Stromal cell of bone marrow (primary cell): ENCODE measurements at regions not wholly inside any gene's neighbourhood (a gene's known extent, or its start where the extent isn't known, plus 50 kb on each side); places are given as distances from the start of the nearest gene placed in this dataset.
A peak's percentile ranks its signal among the peaks of the same experiment; 100 is the strongest.

Source experiments
- DNase-seq: peaks from one replicate; pipeline ENCODE4 v3.0.0-alpha.2; 2012; ENCODE audit warnings: low read depth

DNA sequence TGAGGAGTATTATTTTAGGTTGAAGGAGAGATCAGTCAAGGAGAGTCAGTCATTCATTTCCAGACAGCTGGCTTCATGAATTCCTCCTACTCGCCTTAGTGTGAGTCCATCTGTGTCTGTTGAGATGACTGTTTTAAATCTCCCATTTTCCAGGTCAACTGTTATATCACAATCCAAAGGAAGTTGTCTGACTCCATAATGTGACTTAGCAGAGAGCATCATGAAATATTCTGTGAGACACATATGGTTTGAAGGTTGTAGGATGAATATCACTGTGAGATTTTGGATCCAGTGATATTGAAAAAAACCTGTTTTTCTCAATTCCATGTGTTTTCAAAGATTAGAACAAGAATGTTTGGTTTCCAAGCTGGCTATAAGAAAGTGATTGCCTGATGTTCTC, 530.2 kb upstream of the MAN1A1 start:
- no peak for DNase-seq

DNA sequence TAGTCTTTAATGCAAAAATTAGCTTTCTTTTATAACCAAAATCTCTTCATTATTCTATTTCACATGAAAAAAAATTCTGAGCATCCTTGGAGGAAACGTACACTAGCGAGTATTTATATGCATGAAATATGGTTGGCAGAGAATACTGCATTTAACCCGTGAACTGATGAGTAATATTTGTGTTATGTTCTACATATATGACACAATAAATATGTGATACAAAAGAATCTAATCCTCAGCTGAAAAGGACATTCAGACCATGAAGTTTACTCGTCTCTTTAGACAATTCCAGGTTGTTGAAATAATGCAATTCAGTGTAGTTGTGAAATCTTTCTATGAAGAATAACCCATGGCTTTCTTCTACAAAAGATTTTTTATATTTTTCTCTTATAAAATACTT, 524.8 kb upstream of the MAN1A1 start:
- no peak for DNase-seq

DNA sequence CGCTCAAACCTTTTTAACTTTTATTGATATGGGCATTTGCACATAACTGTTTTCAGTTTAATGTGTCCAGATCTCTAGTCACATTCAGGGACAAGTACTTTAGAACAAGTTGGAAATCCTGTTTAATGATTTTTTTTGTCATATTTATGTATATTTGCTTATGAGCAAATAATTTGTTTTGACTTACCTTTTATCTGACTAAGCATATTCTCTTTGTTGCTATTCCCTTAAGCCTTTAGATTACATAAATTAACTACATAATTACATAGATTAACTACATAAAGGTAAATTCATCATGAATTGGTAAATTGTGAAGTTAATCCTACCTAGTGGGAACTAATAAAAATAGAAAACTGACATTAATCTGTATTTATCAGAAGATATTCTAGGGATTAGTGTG, 523.5 kb upstream of the MAN1A1 start:
- no peak for DNase-seq

DNA sequence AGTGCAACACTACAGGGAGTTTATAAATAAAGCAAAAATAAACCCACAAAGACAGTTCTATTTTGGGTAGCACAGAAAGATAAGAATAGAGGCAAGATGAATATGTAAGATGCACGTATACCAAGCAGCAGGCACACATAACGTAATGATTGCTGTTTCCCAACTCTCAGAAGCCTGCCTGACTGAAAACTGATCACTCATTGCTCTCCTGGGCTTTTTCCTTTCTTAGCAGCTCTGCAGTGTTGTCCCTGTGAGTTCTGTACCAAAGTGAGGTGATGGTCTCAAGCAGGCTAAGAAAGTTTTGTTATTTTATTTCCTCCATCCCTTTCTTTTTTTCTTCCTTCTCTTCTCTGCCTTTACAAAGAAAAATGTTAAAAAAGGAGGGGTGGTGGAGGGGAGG, 522.0 kb upstream of the MAN1A1 start:
- no peak for DNase-seq

DNA sequence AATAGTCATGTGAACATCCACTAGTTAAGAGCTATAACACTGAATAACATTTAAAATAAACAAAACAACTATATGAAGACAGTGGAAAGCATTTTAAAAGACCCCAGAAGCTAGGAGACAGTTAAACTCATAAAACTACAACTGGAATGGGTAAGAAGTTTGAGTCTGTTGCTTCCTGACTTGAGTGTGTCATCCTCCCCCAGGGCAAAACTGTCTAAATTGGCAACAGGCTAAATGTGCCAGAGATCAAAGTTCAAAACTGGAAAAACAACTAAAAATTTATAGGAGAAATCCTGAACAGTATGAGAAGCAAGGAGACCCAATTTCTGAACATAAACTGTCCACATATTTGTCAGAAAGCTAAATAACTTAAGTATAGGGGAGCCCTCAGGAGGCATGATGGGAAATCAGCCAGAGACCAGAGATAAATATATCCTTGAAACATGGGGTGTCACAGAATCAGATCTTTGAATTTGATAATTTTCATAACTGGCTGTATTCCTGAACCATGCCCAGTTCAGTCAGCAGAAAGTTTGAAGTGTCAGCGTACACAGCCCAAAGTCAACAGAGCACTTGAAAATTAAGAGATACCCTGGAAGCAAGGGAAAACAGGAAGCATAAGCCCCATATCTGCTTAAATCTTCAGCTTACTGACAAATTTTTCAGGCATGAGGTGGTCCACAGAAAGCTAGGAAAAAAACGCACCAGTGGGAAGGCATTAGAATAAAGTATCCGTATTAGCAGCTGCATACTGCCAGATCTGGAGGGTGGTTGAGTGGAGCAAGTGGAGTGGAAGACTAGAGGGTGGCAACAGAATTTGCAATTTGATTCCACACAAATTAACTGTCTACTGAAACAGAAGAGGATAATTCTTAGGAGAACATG, 516.1 kb upstream of the MAN1A1 start:
- no peak for DNase-seq

DNA sequence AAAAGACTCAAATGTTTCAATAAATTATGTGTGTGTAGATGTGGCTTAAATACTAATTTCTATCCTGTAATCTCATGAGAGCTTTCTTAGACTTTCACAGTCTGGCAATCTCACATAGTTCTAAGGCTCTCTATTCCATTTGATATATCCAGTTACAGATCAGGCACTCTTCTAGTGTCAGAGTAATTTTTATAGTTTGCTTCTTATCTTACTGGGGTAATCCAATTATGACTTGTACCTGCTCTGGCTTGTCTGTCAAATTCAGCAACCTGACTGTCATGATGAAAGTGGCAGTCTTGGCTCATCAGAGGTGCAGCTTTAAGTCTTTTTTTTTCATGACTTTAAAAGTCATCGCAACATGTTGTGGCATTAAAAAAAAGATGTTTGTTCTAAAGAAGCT, 513.2 kb upstream of the MAN1A1 start:
- no peak for DNase-seq

DNA sequence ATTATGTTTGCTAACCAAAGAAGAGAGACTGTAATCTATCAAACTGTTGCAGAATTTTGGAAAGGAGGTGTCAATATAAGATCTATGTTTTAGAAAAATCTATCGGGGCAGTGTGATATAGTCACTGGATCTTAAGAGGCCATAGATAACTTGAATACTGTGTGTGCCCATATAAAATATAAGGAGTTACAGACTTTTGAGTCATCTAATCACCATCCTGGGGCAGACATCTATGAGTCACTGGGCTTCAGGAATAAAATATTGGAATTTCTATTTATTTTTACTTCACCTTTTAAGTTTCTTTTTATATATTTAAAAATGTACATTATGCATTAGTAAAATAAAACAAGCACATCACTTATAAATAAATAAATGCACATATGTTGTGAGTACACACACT, 509.3 kb upstream of the MAN1A1 start:
- no peak for DNase-seq

DNA sequence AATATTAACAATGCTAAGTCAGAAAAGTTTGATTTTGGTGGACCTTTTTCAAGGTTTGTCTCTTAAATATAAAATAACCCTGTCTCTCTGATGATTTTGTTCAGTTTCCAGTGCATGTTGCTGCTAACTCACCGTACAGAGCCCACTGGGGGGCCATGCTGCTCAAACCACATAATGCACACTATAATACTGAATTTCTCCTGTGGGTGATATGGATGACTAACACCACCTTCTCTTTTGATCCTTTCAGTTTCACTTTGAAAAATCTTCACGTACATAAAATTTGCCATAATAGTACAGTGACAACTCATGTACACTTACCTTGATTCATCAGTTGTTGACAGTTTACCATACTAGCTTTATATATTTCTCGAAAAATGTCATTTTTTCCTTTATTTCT, 506.6 kb upstream of the MAN1A1 start:
- no peak for DNase-seq

DNA sequence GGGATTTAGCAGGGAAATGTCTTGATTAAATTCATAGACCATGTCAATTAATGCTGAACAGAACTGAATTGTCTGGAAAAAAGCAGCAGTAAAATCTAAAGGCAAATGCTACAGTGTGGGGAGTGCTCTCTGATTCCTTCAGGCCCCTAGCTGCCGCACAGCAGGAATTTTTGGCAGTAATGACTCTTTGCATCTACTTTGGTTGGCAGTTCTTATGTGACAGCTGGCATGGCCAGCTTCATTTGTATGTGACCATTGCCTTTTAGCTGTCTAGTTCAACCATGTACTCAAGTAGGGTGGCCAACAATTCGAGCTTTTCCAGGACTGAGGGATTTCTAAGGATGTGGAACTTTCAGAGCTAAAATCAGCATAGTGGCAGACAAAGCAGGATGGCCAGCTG, 499.1 kb upstream of the MAN1A1 start:
- no peak for DNase-seq

DNA sequence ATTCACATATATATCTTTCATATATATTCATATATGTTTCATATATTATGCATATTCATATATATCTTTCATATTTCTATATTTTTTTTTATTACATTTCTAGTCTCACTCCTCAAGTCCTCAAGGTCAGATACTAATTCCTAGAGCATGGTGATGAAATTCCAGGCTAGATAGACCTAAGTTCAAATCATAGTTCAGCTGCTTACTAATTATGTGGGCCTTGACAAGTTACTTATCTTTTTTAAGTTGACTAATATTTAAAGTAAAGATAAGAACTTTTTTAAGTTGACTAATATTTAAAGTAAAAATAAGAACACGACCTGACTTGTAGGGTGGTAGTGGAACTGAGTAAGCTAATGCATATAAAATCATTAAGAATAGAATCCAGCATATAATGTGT, 495.6 kb upstream of the MAN1A1 start:
- DNase-seq, result no peak

DNA sequence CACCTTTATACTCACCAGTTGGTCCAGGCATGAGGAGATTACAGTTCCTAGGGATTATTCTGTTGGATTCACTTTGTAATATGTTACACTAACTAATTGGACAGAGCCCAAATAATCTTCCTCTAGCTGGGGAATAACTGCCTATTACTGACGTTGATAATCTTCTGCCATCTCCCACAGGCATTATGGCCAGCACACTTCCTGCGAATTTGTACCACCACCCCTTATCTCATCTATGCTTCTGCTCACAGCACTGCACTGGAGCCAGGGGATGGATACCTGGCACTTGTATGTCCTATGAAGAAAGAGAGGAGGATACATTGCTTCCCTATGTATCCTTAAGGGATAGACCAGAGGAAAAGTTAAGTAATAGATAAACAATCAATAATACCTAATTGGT, 494.8 kb upstream of the MAN1A1 start:
- no peak for DNase-seq

DNA sequence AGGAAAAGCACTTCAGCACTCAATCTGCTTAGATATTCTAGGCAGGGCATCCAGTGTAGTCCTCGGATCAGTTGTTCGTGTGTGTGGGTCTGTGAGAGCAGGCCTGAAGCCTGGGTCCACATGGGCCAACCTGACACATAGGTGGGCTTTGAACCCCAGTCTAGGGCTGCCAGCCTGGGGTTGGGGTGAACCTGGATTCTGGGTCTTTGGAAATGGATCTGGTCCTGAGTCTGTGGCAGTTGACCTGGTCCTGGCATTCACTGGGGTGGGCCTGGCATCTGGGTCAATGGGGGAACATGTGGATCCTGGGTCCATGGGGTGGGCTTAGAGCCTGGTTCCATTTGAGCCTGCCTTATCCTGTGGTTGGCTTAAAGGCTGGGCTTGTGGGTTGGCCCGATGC, 492.6 kb upstream of the MAN1A1 start:
- DNase-seq, result no peak

DNA sequence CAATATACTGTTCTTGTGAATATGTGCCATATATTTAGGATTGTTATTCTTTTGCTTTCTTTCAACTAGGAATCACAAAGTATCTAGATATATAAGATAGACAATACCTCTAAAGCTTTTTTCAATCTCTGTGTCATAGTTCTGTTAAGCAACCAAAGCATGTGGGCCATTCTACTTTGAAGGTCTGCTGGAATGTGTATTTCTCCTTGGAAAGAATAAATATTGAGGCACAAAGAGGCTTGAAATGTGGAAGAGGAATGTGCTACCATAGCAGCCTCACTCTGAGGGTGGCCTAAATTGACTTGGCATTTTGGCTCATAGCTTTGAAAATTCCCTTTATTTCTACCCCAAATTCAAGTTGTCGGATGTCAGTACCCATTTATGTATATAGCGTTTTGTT, 488.5 kb upstream of the MAN1A1 start:
- no peak for DNase-seq

DNA sequence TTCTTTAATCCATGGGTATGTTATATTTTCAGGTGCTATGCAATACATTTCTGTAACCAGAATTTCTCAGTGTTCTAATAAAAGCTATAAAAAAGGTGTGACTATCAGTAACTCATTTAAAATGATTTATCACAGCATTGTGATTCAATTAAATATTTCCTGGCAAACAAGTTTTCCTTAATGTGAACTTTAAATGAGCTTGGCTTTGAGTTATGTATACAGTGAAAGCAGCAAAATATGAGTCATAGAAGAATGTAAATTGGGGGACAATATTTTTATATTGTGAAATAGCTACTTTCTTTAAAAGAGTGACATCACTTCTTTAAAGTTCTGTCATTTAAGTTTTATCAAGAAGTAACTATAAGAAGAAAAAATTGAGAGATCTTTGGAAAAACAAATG, 484.9 kb upstream of the MAN1A1 start:
- DNase-seq, result no peak

DNA sequence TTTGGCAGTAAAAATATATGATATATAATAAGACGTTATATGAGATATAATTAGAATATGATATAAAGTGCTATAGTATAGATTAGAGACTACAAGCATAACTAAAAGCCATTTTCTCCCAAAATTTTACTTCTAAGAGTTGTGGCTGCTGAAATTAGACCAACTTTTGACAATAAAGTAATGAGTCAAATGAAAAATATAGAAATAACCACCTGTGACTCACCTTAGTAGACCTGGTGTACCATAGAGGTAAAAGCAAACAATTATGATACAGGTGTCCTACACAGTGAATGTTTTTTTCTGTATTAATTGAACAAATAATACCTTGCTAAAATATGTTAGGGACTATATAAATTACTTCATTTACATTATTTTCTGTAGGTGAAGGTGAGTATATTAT, 482.9 kb upstream of the MAN1A1 start:
- DNase-seq, result no peak

DNA sequence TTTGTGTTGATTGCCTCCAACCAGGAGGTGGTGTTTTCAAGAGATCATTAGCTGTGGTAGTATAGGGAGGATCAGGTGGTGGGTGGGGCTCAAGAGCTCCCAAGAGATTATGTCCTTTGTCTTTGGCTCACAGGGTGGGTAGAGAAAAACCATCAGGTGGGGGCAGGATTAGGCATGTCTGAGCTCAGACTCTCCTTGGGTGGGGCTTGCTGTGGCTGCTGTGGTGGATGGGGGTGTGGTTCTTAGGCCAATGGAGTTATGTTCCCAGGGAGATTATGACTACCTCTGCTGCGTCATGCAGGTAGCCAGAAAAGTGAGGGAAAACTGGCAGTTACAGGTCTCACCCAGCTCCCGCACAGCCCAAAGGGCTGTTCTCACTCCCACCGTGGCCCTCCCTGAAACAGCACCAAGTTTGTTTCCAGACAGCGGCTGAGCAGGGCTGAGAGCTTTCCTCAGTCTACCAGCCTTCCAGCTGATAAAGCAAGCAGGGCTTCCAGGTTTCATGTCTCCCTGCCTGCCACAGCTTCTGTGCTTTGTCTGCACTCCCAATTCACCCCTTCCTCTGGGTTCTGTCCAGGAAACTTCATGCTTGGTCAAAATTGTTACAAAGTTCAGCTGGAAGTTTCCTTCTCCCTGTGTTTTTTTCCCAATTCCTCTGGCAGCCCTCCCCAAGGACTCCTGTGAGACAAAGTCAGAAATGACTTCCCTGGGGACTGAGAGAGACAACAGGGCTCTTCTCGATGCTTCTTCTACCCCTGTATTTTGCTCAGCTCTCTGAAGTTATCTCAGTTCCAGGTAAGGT, 481.1 kb upstream of the MAN1A1 start:
- no peak for DNase-seq

DNA sequence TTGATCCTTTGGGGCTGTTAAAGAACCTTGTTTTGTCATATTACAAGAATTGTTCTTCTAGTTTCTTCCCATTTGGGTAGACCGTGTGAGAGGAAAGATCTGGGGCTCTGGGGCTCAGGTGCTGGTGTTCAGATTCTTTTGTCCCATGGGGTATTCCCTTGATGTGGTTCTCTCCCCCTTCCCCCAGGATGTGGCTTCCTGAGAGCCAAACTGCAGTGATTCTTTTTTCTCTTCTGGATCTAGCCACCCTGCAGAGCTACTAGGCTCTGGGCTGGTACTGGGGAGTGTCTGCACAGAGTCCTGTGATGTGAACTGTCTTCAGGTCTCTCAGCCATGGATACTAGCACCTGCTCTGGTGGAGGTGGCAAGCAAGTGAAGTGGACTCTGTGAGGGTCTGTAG, 480.5 kb upstream of the MAN1A1 start:
- no peak for DNase-seq

DNA sequence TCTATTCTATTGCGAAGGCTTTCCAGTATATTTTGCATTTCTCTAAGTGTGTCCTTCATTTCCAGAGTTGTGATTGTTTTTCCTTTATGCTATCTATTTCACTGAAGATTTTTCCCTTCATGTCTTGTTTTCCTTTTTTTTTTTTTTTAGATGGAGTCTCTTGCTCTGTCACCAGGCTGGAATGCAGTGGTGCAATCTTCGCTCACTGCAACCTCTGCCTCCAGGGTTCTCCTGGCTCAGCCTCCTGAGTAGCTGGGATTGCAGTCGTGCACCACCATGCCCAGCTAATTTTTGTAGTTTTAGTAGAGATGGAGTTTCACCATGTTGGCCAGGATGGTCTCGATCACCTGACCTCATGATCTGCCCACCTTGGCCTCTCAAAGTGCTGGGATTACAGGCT, 479.9 kb upstream of the MAN1A1 start:
- peak; percentile 1 for DNase-seq

DNA sequence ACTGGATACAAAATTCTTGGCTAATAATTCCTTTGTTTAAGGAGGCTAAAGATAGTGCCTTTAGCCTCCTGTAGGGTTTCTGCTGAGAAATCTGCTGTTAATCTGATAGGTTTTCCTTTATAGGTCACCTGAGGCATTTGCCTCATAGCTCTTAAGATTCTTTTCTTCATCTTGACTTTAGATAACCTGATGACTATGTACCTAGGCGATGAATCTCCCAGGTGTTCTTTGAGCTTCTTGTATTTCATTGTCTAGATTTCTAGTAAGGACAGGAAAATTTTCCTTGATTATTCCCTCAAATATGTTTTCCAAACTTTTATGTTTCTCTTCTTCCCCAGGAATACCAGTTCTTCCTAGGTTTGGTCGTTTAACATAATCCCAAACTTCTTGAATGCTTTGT, 479.4 kb upstream of the MAN1A1 start:
- no peak for DNase-seq

DNA sequence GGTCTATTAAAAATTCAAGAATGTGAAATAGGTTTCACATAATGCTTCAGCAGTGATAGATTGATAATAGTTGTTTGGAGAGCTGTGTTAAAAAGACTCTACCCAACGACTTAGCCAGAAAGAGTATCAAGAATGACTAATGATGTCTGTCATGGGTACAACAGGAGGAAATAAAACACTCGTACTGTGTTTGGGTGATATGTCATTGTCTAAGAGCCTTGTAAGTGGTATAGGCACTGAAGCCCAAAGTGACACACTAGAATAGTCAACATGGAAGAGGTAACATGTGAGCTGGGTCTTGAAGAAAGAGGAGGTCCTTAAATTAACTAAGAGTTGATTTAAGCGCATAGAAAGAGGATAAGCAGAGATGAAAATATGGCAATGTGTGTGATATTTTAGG, 471.8 kb upstream of the MAN1A1 start:
- DNase-seq, result no peak

DNA sequence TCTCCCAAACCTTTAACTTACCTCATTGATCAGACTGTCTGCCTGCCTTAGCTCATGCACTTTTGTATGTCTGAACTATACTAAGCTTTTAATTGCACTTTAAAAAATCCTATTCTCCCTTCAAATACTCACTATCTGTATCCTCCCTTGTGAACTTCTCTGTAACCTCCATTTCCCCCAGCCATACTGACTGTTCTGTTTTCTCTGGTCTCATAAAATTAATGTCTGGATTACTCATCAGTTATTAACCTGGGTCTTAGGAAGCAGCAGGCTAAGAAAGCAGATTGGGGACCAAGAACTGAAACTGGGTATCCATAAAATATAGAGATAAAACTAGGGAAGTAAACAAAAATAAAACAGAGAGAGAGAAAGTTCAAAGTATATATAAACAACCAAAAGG, 469.3 kb upstream of the MAN1A1 start:
- DNase-seq, result no peak

DNA sequence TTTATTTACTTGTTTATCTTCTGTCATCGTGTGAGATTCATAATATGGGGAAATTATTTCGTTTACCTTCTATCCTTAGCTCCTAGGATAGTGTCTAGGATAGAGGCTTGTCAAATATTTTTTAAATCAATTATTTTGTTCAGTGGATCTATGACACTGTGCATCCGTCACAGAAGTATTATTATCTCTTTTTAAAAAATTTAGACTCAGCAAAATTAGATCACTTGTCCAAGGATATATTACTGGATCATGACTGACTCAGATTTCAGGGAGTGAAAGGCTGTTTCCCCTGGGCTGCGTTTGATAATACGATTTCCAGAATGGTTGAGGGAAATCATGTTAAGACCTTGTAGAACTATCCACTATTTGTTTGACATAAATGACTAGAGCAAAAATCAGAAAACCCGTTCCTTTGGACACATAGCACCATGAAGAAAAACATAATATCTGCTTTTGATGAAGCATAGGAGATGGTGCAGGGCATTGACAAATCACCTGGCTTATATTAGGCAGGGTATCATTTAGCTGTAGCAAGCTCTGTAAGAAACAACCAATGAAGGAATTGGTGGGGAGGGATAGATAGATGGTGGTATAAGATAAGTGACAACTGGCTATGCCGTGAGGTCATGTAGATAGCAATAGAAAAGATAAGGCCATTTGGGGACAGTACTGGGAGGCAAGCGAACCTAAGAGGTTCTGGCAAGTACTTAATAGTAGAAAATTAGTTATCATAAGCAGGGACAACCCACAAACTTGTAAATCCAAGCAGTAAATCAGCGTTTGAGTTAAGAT, 465.2 kb upstream of the MAN1A1 start:
- DNase-seq, result no peak

DNA sequence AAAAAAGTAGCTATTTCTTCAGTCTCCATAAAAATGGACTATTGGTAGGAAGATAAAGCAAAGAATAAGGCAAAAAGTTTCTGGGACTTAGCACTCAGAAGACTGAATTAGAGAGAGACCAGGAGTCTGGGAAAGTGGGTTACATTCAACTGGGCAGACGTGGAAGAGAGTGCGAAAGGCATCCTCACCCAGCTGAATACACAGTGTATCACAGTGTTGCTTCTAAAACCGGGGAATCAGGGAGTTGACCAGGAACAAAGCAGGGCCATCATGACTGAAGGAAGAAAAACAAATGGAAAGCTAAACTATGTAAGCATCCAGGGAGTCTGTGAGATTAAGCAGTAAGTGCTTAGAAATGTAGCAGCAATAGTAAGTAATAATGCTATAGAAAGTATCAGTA, 452.9 kb upstream of the MAN1A1 start:
- no peak for DNase-seq
